HG02571 (cell line): ENCODE measurements at regions not wholly inside any gene's neighbourhood (a gene's known extent, or its start where the extent isn't known, plus 50 kb on each side); places are given as distances from the start of the nearest gene placed in this dataset.
A peak's percentile ranks its signal among the peaks of the same experiment; 100 is the strongest.

Experiments used
- ATAC-seq: cut with Tn5 transposase; IDR thresholded peaks from one replicate; pipeline ENCODE4 v1.9.1; 2021; ENCODE audit warnings: mild to moderate bottlenecking, moderate library complexity; ENCODE audit not compliant: unreplicated experiment

GRCh38 chr4:53656421-53656981, 65.2 kb upstream of the LNX1 start:
- ATAC-seq: no peak

- peak; percentile 41 for ATAC-seq
Observed at GRCh38 chr4:53654300-53654758, 63.0 kb upstream of the LNX1 start.

GRCh38 chr4:53653484-53654053, 62.3 kb upstream of the LNX1 start:
- ATAC-seq: no peak

GRCh38 chr4:53651156-53651735, 60.0 kb upstream of the LNX1 start:
- ATAC-seq: no peak

GRCh38 chr4:53649357-53649756, 58.1 kb upstream of the LNX1 start:
- ATAC-seq: no peak

GRCh38 chr4:53647547-53647946, 56.3 kb upstream of the LNX1 start:
- ATAC-seq: no peak

GRCh38 chr4:53646795-53647194, 55.5 kb upstream of the LNX1 start:
- no peak for ATAC-seq

- no peak for ATAC-seq
Observed at GRCh38 chr4:53645108-53645507, 53.8 kb upstream of the LNX1 start.

- ATAC-seq: no peak
Observed at GRCh38 chr4:53644607-53645006, 53.3 kb upstream of the LNX1 start.
